Sigmoid colon (tissue), 3 donors: ENCODE measurements at regions not wholly inside any gene's neighbourhood (a gene's known extent, or its start where the extent isn't known, plus 50 kb on each side); places are given as distances from the start of the nearest gene placed in this dataset.

ENCODE experiments used
- CTCF ChIP-seq, 4 experiments: fragments of 450-650 bp in 3 of 4; fragments of 200-600 bp in 1 of 4; IDR thresholded peaks; one replicate each; pipeline ENCODE4 v1.5.1; 2016 to 2019; ENCODE audit warnings: antibody characterized with exemption in 4 of 4, mild to moderate bottlenecking in 3 of 4, moderate library complexity in 2 of 4
- POLR2A ChIP-seq, 2 donors: fragments of 450-650 bp; IDR thresholded peaks; one replicate each; pipeline ENCODE4 v1.6.1; 2016; ENCODE audit warnings: antibody characterized with exemption in 2 of 2, mild to moderate bottlenecking in 2 of 2, moderate library complexity in 2 of 2

GRCh38 chrY:17085303-17085702 is 794.7 kb downstream of the CDY2B start:
- TF ChIP-seq POLR2A (IDR thresholded peaks at IDR 0.05) (no peak), CTCF (IDR thresholded peaks at IDR 0.05) (no peak)
